ENCODE measurements at regions not wholly inside any gene's neighbourhood (a gene's known extent, or its start where the extent isn't known, plus 50 kb on each side); places are given as distances from the start of the nearest gene placed in this dataset.

DNA sequence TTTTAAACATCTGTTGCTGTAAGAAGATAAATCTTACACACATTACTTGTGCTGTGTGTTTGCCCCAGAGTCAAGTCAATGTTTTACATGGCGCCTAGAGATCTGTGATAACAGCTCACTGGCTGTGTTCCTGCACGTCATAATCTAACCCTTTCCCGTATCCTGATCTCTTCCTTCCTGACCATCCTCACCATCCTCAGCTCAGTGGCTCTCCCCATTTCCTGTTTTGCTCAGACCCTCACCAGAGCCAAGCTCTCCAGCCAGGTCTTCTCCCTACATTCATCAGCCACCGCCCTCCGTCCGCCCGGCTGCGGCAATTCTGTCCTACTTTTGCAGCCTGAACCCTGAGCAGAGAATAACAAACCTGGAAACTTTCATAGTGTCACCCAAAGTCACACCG lies 824.7 kb downstream of the USP25 start:
- no peak for TF ChIP-seq POLR2AphosphoS5 (IDR thresholded peaks at IDR 0.05)
- TF ChIP-seq, protein P1, sequence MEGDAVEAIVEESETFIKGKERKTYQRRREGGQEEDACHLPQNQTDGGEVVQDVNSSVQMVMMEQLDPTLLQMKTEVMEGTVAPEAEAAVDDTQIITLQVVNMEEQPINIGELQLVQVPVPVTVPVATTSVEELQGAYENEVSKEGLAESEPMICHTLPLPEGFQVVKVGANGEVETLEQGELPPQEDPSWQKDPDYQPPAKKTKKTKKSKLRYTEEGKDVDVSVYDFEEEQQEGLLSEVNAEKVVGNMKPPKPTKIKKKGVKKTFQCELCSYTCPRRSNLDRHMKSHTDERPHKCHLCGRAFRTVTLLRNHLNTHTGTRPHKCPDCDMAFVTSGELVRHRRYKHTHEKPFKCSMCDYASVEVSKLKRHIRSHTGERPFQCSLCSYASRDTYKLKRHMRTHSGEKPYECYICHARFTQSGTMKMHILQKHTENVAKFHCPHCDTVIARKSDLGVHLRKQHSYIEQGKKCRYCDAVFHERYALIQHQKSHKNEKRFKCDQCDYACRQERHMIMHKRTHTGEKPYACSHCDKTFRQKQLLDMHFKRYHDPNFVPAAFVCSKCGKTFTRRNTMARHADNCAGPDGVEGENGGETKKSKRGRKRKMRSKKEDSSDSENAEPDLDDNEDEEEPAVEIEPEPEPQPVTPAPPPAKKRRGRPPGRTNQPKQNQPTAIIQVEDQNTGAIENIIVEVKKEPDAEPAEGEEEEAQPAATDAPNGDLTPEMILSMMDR (IDR thresholded peaks at IDR 0.05 in 8 of 11, conservative IDR thresholded peaks at IDR 0.05 in 3 of 11): no peak

Measured in spleen (tissue), 7 donors.